ENCODE measurements at regions not wholly inside any gene's neighbourhood (a gene's known extent, or its start where the extent isn't known, plus 50 kb on each side); places are given as distances from the start of the nearest gene placed in this dataset.

- TF ChIP-seq POLR2A (IDR thresholded peaks at IDR 0.05; ENCODE audit: control extremely low read depth in 1 of 2, low read depth in 2 of 2, low read length in 2 of 2) = no peak
- TF ChIP-seq CREB1 (IDR thresholded peaks at IDR 0.05) = no peak
- no peak for TF ChIP-seq CTCF (IDR thresholded peaks at IDR 0.05; ENCODE audit: control extremely low read depth in 1 of 3, insufficient read depth in 1 of 3, low read depth in 1 of 3, low read length in 3 of 3)
- no peak for TF ChIP-seq HDAC2 (IDR thresholded peaks at IDR 0.05; ENCODE audit: borderline replicate concordance in 1 of 2, low read depth in 2 of 2, low read length in 2 of 2)
- TF ChIP-seq SRF (IDR thresholded peaks at IDR 0.05; ENCODE audit: low read depth, low read length) = no peak
- no peak for TF ChIP-seq BACH1 (IDR thresholded peaks at IDR 0.05; ENCODE audit: low read length)
- no peak for TF ChIP-seq POLR2AphosphoS5 (IDR thresholded peaks at IDR 0.05; ENCODE audit: low read depth, low read length)
- no peak for TF ChIP-seq TAF1 (IDR thresholded peaks at IDR 0.05; ENCODE audit: low read depth, low read length)
These were observed 119.3 kb upstream of the NDUFV2 start for GRCh38 chr18:8983195-8983594.

Measured in H1 (cell line).